ENCODE measurements at regions not wholly inside any gene's neighbourhood (a gene's known extent, or its start where the extent isn't known, plus 50 kb on each side); places are given as distances from the start of the nearest gene placed in this dataset.

GRCh38 chr5:67495072-67495471, 298.5 kb upstream of the CD180 start:
- H3K4me1 ChIP-seq (ENCODE audit: insufficient read depth, low read length), result no peaks in the 10 kb centered on the region
- FAIRE-seq (no peak), DNase-seq (ENCODE audit: low read depth) (no peak)
- Mint-ChIP-seq H3K4me1 (ENCODE audit: low read depth, unreplicated experiment) (no peaks in the 10 kb centered on the region), H3K9me3 (ENCODE audit: unreplicated experiment) (no peaks in the 10 kb centered on the region), H3K36me3 (ENCODE audit: low read depth, unreplicated experiment) (no peaks in the 10 kb centered on the region), H3K27me3 (ENCODE audit: low read depth, unreplicated experiment) (peaks cover 4% of the 10 kb centered on the region), H3K4me3 (ENCODE audit: unreplicated experiment) (no peak overlapping the region), H3K27ac (ENCODE audit: unreplicated experiment) (no peak overlapping the region)
- no peaks in the 10 kb centered on the region for H4K20me1 ChIP-seq (ENCODE audit: insufficient read depth, low read length)
- no peaks in the 10 kb centered on the region for H3K79me2 ChIP-seq (ENCODE audit: insufficient read depth, low read length)
- H3K4me3 ChIP-seq (ENCODE audit: insufficient read depth, low read depth, low read length), result no peak overlapping the region
- TF ChIP-seq EZH2 (IDR thresholded peaks at IDR 0.05; ENCODE audit: insufficient read depth, low read length), result no peak
- no peak overlapping the region for H3K9ac ChIP-seq (ENCODE audit: low read length)
- H3K36me3 ChIP-seq (ENCODE audit: insufficient read depth, low read length), result no peaks in the 10 kb centered on the region
- no peaks in the 10 kb centered on the region for H3K27me3 ChIP-seq (ENCODE audit: insufficient read depth, low read length)
- no peak overlapping the region for H3K27ac ChIP-seq (ENCODE audit: low read depth, low read length)
- H3K9me3 ChIP-seq (ENCODE audit: insufficient read depth, low read depth, low read length), result no peaks in the 10 kb centered on the region
- no peak overlapping the region for H3K4me2 ChIP-seq (ENCODE audit: low read length)
- no peak overlapping the region for H2AFZ ChIP-seq (ENCODE audit: low read depth, low read length)

- DNase-seq (ENCODE audit: low read depth), result no peak
- no peaks in the 10 kb centered on the region for H3K79me2 ChIP-seq (ENCODE audit: insufficient read depth, low read length)
- no peak overlapping the region for H3K27ac ChIP-seq (ENCODE audit: low read depth, low read length)
- H3K27me3 ChIP-seq (ENCODE audit: insufficient read depth, low read length), result no peaks in the 10 kb centered on the region
- Mint-ChIP-seq H3K36me3 (ENCODE audit: low read depth, unreplicated experiment) (no peaks in the 10 kb centered on the region), H3K27ac (ENCODE audit: unreplicated experiment) (no peak overlapping the region), H3K9me3 (ENCODE audit: unreplicated experiment) (no peaks in the 10 kb centered on the region), H3K4me3 (ENCODE audit: unreplicated experiment) (no peak overlapping the region), H3K4me1 (ENCODE audit: low read depth, unreplicated experiment) (no peaks in the 10 kb centered on the region), H3K27me3 (ENCODE audit: low read depth, unreplicated experiment) (peaks cover 4% of the 10 kb centered on the region)
- no peak for FAIRE-seq
- no peaks in the 10 kb centered on the region for H4K20me1 ChIP-seq (ENCODE audit: insufficient read depth, low read length)
- H3K4me1 ChIP-seq (ENCODE audit: insufficient read depth, low read length), result no peaks in the 10 kb centered on the region
- peak overlapping the region; percentile 53 for H2AFZ ChIP-seq (ENCODE audit: low read depth, low read length)
- H3K9me3 ChIP-seq (ENCODE audit: insufficient read depth, low read depth, low read length), result no peaks in the 10 kb centered on the region
- no peaks in the 10 kb centered on the region for H3K36me3 ChIP-seq (ENCODE audit: insufficient read depth, low read length)
- H3K9ac ChIP-seq (ENCODE audit: low read length), result no peak overlapping the region
- no peak overlapping the region for H3K4me2 ChIP-seq (ENCODE audit: low read length)
- TF ChIP-seq EZH2 (IDR thresholded peaks at IDR 0.05; ENCODE audit: insufficient read depth, low read length), result no peak
- TF ChIP-seq CTCF (IDR thresholded peaks at IDR 0.05; ENCODE audit: insufficient read depth, low read depth, low read length), result no peak
- H3K4me3 ChIP-seq (ENCODE audit: insufficient read depth, low read depth, low read length), result no peak overlapping the region
Observed at GRCh38 chr5:67494186-67494855, 297.7 kb upstream of the CD180 start.

- DNase-seq (ENCODE audit: low read depth), result no peak
- Histone ChIP-seq H3K4me2 (ENCODE audit: low read length) (no peak overlapping the region), H3K4me1 (ENCODE audit: insufficient read depth, low read length) (no peaks in the 10 kb centered on the region), H3K36me3 (ENCODE audit: insufficient read depth, low read length) (no peaks in the 10 kb centered on the region), H3K9ac (ENCODE audit: low read length) (no peak overlapping the region), H3K9me3 (ENCODE audit: insufficient read depth, low read depth, low read length) (no peaks in the 10 kb centered on the region), H3K79me2 (ENCODE audit: insufficient read depth, low read length) (no peaks in the 10 kb centered on the region), H2AFZ (ENCODE audit: low read depth, low read length) (no peak overlapping the region), H3K27ac (ENCODE audit: low read depth, low read length) (no peak overlapping the region), H3K4me3 (ENCODE audit: insufficient read depth, low read depth, low read length) (no peak overlapping the region), H4K20me1 (ENCODE audit: insufficient read depth, low read length) (no peaks in the 10 kb centered on the region), H3K27me3 (ENCODE audit: insufficient read depth, low read length) (no peaks in the 10 kb centered on the region)
- Mint-ChIP-seq H3K36me3 (ENCODE audit: low read depth, unreplicated experiment) (no peaks in the 10 kb centered on the region), H3K9me3 (ENCODE audit: unreplicated experiment) (no peaks in the 10 kb centered on the region), H3K4me3 (ENCODE audit: unreplicated experiment) (no peak overlapping the region), H3K27ac (ENCODE audit: unreplicated experiment) (no peak overlapping the region), H3K27me3 (ENCODE audit: low read depth, unreplicated experiment) (peaks cover 4% of the 10 kb centered on the region), H3K4me1 (ENCODE audit: low read depth, unreplicated experiment) (no peaks in the 10 kb centered on the region)
- no peak for FAIRE-seq
- TF ChIP-seq EZH2 (IDR thresholded peaks at IDR 0.05; ENCODE audit: insufficient read depth, low read length) (no peak), CTCF (IDR thresholded peaks at IDR 0.05; ENCODE audit: insufficient read depth, low read depth, low read length) (no peak)
Observed at GRCh38 chr5:67493676-67494075, 297.1 kb upstream of the CD180 start.

All from astrocyte (in vitro differentiated cells and primary cell).